ENCODE measurements at regions not wholly inside any gene's neighbourhood (a gene's known extent, or its start where the extent isn't known, plus 50 kb on each side); places are given as distances from the start of the nearest gene placed in this dataset.

- peak; percentile 71 for TF ChIP-seq CTCF (IDR thresholded peaks at IDR 0.05; ENCODE audit: low read depth, low read length, missing control alignments)
- DNase-seq (ENCODE audit: extremely low read depth, low read depth): peak; percentile 65
- H3K4me3 ChIP-seq (replicated peaks; ENCODE audit: low read depth, low read length): no peak overlapping the region
Measured at GRCh38 chr14:71720978-71721624, 211.1 kb upstream of the RGS6 start.

GRCh38 chr14:71721791-71722190 lies 210.4 kb upstream of the RGS6 start:
- no peak for TF ChIP-seq CTCF (IDR thresholded peaks at IDR 0.05; ENCODE audit: low read depth, low read length, missing control alignments)
- no peak for DNase-seq (ENCODE audit: extremely low read depth, low read depth)

GRCh38 chr14:71722885-71723284 lies 209.3 kb upstream of the RGS6 start:
- no peak for DNase-seq (ENCODE audit: extremely low read depth, low read depth)
- TF ChIP-seq CTCF (IDR thresholded peaks at IDR 0.05; ENCODE audit: low read depth, low read length, missing control alignments): no peak
- H3K4me3 ChIP-seq (replicated peaks; ENCODE audit: low read depth, low read length): no peak overlapping the region

More at GRCh38 chr14:71721791-71722190, 210.4 kb upstream of the RGS6 start:
- no peak overlapping the region for H3K4me3 ChIP-seq (replicated peaks; ENCODE audit: low read depth, low read length)

GRCh38 chr14:71725922-71726579 lies 206.2 kb upstream of the RGS6 start:
- no peak for TF ChIP-seq CTCF (IDR thresholded peaks at IDR 0.05; ENCODE audit: low read depth, low read length, missing control alignments)
- H3K4me3 ChIP-seq (replicated peaks; ENCODE audit: low read depth, low read length): no peak overlapping the region
- DNase-seq (ENCODE audit: extremely low read depth, low read depth): peak; percentile 58

- no peak for DNase-seq (ENCODE audit: extremely low read depth, low read depth)
- no peak overlapping the region for H3K4me3 ChIP-seq (replicated peaks; ENCODE audit: low read depth, low read length)
- TF ChIP-seq CTCF (IDR thresholded peaks at IDR 0.05; ENCODE audit: low read depth, low read length, missing control alignments): no peak
Measured at GRCh38 chr14:71726580-71727021, 205.6 kb upstream of the RGS6 start.

- no peak for TF ChIP-seq CTCF (IDR thresholded peaks at IDR 0.05; ENCODE audit: low read depth, low read length, missing control alignments)
- no peak for DNase-seq (ENCODE audit: extremely low read depth, low read depth)
- no peak overlapping the region for H3K4me3 ChIP-seq (replicated peaks; ENCODE audit: low read depth, low read length)
Measured at GRCh38 chr14:71728386-71728785, 203.8 kb upstream of the RGS6 start.

Measured in HFF-Myc (cell line).